ENCODE measurements at regions not wholly inside any gene's neighbourhood (a gene's known extent, or its start where the extent isn't known, plus 50 kb on each side); places are given as distances from the start of the nearest gene placed in this dataset.

DNA sequence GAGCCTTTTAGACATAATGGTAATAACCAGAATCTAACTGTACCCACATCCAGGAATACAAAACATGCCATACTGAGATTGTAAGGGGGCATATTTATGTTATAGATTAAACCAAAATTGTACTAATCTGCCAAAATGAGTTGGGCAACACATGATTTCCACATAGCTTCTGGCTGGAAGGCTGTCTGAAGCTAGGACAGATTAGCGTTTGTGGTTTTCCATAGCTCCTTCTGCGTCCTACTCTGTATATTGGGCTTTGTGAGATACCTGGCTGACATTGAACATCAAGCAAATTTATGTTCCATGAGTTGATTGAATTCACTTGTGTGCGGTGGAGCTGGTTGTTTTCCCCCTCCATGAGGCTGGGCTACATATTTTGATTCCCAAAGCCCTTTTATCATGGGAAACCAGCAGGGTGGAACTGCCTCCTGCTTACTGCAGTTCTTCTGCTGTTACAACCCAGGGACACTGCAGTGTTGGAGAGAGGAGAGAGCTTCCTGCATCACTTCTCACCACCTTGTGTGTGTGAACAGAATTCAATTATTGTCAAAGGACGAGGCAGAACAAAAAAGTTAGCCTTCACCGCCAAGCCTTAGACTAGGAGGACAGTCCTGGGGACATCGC, 114.9 kb downstream of the C11orf91 start:
- Mint-ChIP-seq H3K4me1 (ENCODE audit: unreplicated experiment) (no peaks in the 10 kb centered on the region), H3K36me3 (no peaks in the 10 kb centered on the region), H3K27me3 (no peaks in the 10 kb centered on the region), H3K9me3 (no peaks in the 10 kb centered on the region), H3K4me3 (no peak overlapping the region), H3K27ac (no peak overlapping the region)
- TF ChIP-seq, protein P1, sequence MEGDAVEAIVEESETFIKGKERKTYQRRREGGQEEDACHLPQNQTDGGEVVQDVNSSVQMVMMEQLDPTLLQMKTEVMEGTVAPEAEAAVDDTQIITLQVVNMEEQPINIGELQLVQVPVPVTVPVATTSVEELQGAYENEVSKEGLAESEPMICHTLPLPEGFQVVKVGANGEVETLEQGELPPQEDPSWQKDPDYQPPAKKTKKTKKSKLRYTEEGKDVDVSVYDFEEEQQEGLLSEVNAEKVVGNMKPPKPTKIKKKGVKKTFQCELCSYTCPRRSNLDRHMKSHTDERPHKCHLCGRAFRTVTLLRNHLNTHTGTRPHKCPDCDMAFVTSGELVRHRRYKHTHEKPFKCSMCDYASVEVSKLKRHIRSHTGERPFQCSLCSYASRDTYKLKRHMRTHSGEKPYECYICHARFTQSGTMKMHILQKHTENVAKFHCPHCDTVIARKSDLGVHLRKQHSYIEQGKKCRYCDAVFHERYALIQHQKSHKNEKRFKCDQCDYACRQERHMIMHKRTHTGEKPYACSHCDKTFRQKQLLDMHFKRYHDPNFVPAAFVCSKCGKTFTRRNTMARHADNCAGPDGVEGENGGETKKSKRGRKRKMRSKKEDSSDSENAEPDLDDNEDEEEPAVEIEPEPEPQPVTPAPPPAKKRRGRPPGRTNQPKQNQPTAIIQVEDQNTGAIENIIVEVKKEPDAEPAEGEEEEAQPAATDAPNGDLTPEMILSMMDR (conservative IDR thresholded peaks at IDR 0.05) = no peak
- no peak for DNase-seq (ENCODE audit: extremely low spot score, unreplicated experiment)

DNA sequence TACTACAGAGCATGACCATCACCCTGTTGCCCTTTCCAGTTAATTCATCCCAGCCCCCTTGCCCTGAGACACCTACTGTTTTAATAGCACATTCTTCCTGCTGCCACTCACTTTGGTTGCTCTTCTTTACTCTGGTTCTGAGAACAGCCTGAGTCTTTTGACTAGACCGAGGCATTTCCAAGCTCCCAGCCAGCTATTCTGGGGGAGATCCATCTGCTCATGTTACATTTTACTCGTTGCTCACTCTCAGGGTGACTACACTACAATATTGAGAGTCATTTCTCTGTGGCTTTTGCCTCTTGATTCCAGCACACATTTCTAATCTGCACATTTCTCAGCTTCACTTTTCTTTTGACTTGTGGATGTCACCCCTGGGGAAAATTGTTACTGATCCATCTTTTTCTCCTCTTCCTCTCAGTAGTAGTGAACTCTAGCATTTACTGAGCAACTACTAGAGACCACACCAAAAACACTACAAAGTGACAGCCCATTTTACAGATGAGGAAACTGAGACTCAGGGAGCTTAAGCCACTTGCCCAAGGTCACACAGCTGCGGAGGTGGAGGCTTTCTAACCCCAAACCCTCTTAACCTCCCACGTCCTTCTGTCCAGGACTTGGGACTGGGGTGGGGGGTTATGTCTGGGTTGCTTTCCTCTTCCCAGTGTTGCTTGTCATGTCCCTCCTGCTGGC, 117.8 kb downstream of the C11orf91 start:
- Mint-ChIP-seq H3K9me3 (no peaks in the 10 kb centered on the region), H3K36me3 (no peaks in the 10 kb centered on the region), H3K27ac (no peak overlapping the region), H3K27me3 (peaks cover 4% of the 10 kb centered on the region), H3K4me1 (ENCODE audit: unreplicated experiment) (no peaks in the 10 kb centered on the region), H3K4me3 (no peak overlapping the region)
- TF ChIP-seq, protein P1 (conservative IDR thresholded peaks at IDR 0.05) = no peak
- no peak for DNase-seq (ENCODE audit: extremely low spot score, unreplicated experiment)

DNA sequence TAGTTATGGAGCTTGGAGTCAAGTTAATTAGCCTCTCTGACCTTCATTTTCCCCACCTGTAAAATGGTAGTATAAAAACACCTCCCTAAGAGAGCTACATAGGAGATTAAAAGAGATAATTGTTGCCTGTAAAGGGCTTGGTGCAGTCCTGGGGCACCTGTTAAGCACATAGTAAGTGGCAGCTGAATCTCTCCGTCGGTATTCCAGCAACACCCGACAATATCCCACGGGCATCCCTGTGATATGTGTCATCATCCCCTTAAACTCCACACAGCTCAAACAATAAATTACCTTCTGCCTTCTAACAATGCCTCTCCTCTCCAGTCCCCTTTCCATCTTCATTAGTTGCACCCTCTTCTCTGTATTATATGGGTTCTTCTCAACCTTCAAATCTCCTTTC, 121.5 kb downstream of the C11orf91 start:
- Mint-ChIP-seq H3K36me3 (no peaks in the 10 kb centered on the region), H3K27me3 (peaks cover 4% of the 10 kb centered on the region), H3K9me3 (no peaks in the 10 kb centered on the region), H3K4me3 (no peak overlapping the region), H3K4me1 (ENCODE audit: unreplicated experiment) (no peaks in the 10 kb centered on the region), H3K27ac (no peak overlapping the region)
- TF ChIP-seq, protein P1 (conservative IDR thresholded peaks at IDR 0.05) = no peak
- DNase-seq (ENCODE audit: extremely low spot score, unreplicated experiment) = no peak

DNA sequence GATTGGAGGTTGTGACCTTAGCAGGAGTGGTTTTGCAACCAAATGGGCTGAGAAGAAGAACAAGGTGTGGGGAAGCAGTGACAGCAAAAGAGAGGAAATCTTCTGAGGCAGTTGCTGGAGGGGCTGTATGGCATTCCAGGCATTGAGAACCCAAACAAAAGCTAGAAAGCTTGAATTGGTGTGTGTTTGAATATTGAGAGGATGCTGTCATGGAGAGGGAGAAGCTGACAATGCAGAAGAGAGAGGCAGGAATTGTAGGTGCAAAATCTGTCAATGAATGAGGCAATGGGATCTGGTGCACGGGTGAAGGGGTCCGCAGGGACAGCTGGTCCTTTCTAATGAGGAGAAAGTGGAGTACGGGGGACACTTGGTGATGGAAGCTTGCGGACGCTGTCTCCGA, 123.4 kb downstream of the C11orf91 start:
- Mint-ChIP-seq H3K4me3 (no peak overlapping the region), H3K27ac (no peak overlapping the region), H3K36me3 (no peaks in the 10 kb centered on the region), H3K27me3 (peaks cover 4% of the 10 kb centered on the region), H3K9me3 (peaks cover 4% of the 10 kb centered on the region), H3K4me1 (ENCODE audit: unreplicated experiment) (no peaks in the 10 kb centered on the region)
- no peak for DNase-seq (ENCODE audit: extremely low spot score, unreplicated experiment)
- TF ChIP-seq, protein P1 (conservative IDR thresholded peaks at IDR 0.05) = no peak

DNA sequence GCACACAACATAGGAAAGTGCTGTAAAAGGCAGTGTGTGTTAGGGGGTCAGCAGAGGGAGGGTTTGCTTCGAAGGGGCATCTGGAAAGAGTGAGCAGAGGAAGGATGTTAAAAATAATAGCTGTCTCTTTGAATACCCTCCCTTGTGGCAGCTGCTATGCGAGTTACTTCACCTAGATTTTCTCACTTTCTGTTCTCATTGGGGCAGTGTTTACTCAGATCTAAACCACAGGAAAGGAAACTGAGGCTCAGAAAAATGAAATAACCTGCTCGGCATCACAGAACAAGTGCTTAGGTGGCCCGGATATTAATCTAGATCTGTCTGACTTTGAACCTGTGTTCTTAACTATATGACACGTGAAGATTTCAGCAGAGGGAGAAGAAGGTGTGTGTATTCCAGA, 125.3 kb downstream of the C11orf91 start:
- Mint-ChIP-seq H3K4me1 (ENCODE audit: unreplicated experiment) (no peaks in the 10 kb centered on the region), H3K9me3 (peaks cover 9% of the 10 kb centered on the region), H3K36me3 (peaks cover 5% of the 10 kb centered on the region), H3K4me3 (no peak overlapping the region), H3K27me3 (peaks cover 4% of the 10 kb centered on the region), H3K27ac (no peak overlapping the region)
- DNase-seq (ENCODE audit: extremely low spot score, unreplicated experiment) = no peak
- TF ChIP-seq, protein P1 (conservative IDR thresholded peaks at IDR 0.05) = no peak
